HFF-Myc (cell line): ENCODE measurements at regions not wholly inside any gene's neighbourhood (a gene's known extent, or its start where the extent isn't known, plus 50 kb on each side); places are given as distances from the start of the nearest gene placed in this dataset.

Experiments
- DNase-seq: peaks from one replicate; pipeline ENCODE4 v3.0.0-alpha.2; 2011; ENCODE audit warnings: low read depth; ENCODE audit errors: extremely low read depth
- H3K4me3 ChIP-seq: replicated peaks from 2 replicates; pipeline ENCODE4 v1.5.1; 2011; ENCODE audit warnings: low read depth, mild to moderate bottlenecking, control low read depth, low read length
- TF ChIP-seq, protein P1 (sequence below): IDR thresholded peaks from 2 replicates; pipeline ENCODE4 v1.5.1; 2012; ENCODE audit warnings: mild to moderate bottlenecking, low read depth, low read length, control low read depth; ENCODE audit errors: missing control alignments

DNA sequence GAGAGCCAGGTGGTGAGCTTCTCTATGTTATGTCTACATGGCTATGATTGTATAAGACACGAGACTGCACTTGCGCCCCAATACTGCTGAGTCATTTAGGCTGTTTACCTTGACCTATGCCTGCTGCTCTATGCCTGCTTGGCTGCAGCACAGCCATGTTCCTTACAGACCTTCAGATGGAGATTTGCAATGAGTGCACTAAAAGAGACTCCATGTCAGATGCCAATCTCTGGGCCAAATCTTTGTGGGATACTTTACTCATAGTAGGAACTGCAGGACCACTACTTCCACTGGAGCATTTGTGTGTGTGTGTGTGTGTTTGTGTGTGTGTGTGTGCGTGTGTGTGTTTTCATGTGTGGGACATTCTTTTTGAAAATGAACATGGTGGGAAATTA is 50.0 kb upstream of the KMT2E start:
- no peak overlapping the region for H3K4me3 ChIP-seq
- TF ChIP-seq, protein P1, sequence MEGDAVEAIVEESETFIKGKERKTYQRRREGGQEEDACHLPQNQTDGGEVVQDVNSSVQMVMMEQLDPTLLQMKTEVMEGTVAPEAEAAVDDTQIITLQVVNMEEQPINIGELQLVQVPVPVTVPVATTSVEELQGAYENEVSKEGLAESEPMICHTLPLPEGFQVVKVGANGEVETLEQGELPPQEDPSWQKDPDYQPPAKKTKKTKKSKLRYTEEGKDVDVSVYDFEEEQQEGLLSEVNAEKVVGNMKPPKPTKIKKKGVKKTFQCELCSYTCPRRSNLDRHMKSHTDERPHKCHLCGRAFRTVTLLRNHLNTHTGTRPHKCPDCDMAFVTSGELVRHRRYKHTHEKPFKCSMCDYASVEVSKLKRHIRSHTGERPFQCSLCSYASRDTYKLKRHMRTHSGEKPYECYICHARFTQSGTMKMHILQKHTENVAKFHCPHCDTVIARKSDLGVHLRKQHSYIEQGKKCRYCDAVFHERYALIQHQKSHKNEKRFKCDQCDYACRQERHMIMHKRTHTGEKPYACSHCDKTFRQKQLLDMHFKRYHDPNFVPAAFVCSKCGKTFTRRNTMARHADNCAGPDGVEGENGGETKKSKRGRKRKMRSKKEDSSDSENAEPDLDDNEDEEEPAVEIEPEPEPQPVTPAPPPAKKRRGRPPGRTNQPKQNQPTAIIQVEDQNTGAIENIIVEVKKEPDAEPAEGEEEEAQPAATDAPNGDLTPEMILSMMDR = no peak
- DNase-seq = no peak
